ENCODE measurements at regions not wholly inside any gene's neighbourhood (a gene's known extent, or its start where the extent isn't known, plus 50 kb on each side); places are given as distances from the start of the nearest gene placed in this dataset.

DNA sequence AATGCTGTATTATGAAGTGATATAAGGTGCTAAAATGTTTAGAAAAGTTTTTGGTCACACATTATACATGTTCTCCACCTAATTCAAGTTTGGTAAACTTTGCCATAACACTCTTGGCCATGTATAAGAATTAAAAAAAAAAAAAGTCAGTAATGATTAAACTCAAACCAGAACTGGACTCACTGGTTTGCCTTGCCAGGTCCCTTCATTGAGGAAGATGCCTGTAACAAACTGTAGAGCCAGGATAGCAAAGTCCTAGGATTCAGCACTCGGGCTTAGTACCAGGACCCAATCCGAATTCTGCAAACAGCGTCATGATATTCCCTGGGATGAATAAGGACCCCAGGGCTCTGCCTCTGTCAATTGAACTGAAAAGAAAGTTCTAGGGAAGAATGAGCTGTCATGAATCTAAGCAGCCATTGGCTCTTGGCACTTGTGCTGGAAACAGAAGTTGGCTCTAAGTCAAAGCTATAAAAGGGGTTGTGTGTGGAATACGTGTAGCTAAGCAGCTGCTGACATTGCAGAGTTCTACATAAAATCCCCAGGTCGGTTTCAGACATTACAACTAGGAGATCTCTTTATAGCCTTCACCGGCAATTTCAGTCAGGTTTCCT, 216.9 kb downstream of the C7orf25 start:
- ATAC-seq (peak; percentile 75), DNase-seq (peak in 1 of 3 donors; percentile 45)
- no peaks in the 10 kb centered on the region for H3K9me3 ChIP-seq
- no peaks in the 10 kb centered on the region for H3K4me1 ChIP-seq (ENCODE audit: low read depth)
- TF ChIP-seq, protein P1, sequence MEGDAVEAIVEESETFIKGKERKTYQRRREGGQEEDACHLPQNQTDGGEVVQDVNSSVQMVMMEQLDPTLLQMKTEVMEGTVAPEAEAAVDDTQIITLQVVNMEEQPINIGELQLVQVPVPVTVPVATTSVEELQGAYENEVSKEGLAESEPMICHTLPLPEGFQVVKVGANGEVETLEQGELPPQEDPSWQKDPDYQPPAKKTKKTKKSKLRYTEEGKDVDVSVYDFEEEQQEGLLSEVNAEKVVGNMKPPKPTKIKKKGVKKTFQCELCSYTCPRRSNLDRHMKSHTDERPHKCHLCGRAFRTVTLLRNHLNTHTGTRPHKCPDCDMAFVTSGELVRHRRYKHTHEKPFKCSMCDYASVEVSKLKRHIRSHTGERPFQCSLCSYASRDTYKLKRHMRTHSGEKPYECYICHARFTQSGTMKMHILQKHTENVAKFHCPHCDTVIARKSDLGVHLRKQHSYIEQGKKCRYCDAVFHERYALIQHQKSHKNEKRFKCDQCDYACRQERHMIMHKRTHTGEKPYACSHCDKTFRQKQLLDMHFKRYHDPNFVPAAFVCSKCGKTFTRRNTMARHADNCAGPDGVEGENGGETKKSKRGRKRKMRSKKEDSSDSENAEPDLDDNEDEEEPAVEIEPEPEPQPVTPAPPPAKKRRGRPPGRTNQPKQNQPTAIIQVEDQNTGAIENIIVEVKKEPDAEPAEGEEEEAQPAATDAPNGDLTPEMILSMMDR (IDR thresholded peaks at IDR 0.05): no peak
- H3K36me3 ChIP-seq (ENCODE audit: low read depth): no peaks in the 10 kb centered on the region
- intact Hi-C loops (cut with DNase I, micrococcal nuclease): no loop called here
- no peak overlapping the region for H3K4me3 ChIP-seq

DNA sequence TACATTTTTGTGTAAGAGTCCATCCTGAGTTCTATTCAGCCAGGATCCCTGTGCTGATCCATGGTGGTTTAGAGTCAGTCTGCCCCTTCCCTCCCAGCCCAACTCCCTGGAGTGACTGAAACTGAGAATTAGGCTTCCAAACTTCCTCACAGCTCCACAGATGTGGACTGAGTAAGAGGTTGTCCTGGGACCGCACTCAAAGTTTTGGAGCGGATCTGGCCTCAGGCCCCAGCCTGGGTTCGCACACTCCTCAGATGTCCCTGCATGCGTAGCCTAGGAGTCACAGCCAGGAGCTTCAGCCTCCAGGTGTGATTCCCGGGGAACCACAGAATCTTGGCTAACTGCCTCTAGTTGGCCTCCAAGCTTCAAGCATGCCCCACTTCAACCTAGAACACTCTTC, 218.1 kb downstream of the C7orf25 start:
- no peak overlapping the region for H3K4me3 ChIP-seq
- intact Hi-C loops (cut with DNase I, micrococcal nuclease): no loop called here
- TF ChIP-seq, protein P1 (IDR thresholded peaks at IDR 0.05): no peak
- DNase-seq: no peak
- no peaks in the 10 kb centered on the region for H3K4me1 ChIP-seq (ENCODE audit: low read depth)
- H3K9me3 ChIP-seq: no peaks in the 10 kb centered on the region
- no peaks in the 10 kb centered on the region for H3K36me3 ChIP-seq (ENCODE audit: low read depth)
- ATAC-seq: no peak

DNA sequence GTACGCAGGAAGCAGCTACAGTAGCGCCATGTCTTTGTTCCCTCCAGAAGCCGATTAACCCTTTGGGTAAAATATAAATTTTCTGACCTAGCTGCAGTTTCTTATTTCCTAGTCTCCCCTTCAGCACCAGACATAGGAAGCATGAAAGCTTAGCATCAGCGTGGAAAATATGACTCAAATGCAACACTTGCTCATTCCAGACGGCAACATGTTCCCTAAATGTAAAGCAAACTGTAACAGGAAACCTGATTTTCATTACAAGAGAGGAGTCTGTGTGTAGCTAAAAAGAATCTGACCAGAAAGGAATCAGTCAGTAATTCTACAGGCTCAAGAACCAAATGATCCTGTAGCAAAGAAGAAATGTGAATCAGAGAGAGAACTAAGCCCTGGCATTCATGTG, 219.2 kb downstream of the C7orf25 start:
- H3K4me3 ChIP-seq: no peak overlapping the region
- intact Hi-C loops (cut with DNase I, micrococcal nuclease): no loop called here

DNA sequence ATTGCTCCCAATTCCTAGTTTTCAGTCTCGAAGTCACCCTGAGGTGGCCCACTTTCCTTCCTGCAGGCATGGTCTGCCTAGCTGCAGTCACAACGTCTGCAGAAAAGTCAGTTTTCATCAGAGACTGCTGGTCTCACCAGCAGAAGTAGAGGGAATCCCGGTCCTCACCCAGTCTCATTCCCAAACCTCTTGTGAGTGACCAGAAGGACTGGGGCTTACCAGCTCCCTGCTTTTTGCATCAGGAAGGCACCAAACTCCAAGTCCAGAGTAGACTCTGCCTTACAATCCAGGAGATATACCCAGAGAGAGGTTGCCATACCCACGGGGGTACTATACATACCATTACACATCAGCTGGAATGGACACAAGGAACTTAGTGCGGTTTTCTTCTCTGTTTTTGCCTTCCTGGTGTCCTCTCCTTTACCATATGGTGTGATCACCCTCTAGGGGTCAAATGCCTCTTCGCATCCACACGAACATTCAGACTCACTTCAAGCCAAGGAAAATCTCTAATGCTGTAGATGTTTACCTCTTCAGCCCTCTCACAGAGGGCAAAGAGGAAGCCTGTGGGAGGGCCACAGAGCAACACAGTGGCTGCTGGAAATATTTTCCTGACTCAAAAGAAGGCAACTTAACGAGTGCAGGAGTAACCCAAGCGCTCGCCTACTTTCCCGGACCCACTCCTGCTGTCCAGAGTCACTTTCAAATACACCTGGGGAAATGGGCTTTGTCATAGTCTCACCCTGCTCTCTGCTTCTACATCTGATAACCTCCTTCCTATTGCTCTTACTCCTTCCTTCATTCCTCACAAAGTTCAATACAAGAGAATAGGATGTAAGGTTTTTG, 220.9 kb downstream of the C7orf25 start:
- TF ChIP-seq, protein P1 (IDR thresholded peaks at IDR 0.05): no peak
- peak; percentile 56 for ATAC-seq
- no peaks in the 10 kb centered on the region for H3K36me3 ChIP-seq (ENCODE audit: low read depth)
- peak in 1 of 3 donors; percentile 46 for DNase-seq
- intact Hi-C loops (cut with DNase I, micrococcal nuclease): no loop called here
- H3K4me3 ChIP-seq: no peak overlapping the region
- no peaks in the 10 kb centered on the region for H3K4me1 ChIP-seq (ENCODE audit: low read depth)
- no peaks in the 10 kb centered on the region for H3K9me3 ChIP-seq

More for the DNA sequence above, 219.2 kb downstream of the C7orf25 start:
- TF ChIP-seq, protein P1 (IDR thresholded peaks at IDR 0.05): no peak
- DNase-seq (no peak), ATAC-seq (no peak)
- H3K9me3 ChIP-seq: no peaks in the 10 kb centered on the region
- H3K36me3 ChIP-seq (ENCODE audit: low read depth): no peaks in the 10 kb centered on the region
- no peaks in the 10 kb centered on the region for H3K4me1 ChIP-seq (ENCODE audit: low read depth)

DNA sequence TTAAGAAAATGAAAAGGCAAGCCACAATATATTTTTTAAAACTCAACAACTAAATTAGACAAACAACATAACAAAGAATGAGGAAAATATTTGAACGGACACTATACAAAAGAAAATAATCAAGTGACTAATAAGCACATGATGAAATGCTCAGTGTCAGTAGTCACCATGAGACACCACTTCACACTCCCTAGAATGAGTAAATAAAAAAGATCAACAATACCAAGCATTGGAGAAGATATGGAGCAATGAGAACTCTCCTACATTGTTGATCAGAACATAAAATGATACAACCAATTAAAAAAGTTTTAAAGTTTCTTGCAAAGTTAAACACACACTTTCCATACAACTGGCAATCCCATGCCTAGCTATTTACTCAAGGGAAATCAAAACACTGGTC, 222.2 kb downstream of the C7orf25 start:
- H3K4me3 ChIP-seq: no peak overlapping the region
- intact Hi-C loops (cut with DNase I, micrococcal nuclease): no loop called here
- ATAC-seq (no peak), DNase-seq (no peak)
- H3K4me1 ChIP-seq (ENCODE audit: low read depth): no peaks in the 10 kb centered on the region
- no peaks in the 10 kb centered on the region for H3K36me3 ChIP-seq (ENCODE audit: low read depth)
- no peaks in the 10 kb centered on the region for H3K9me3 ChIP-seq
- TF ChIP-seq, protein P1 (IDR thresholded peaks at IDR 0.05): no peak

All from mucosa of descending colon (tissue), 3 donors.